MM.1S (cell line): ENCODE measurements at regions not wholly inside any gene's neighbourhood (a gene's known extent, or its start where the extent isn't known, plus 50 kb on each side); places are given as distances from the start of the nearest gene placed in this dataset.

Experiments used
- DNase-seq: peaks from one replicate; pipeline ENCODE4 v3.0.0-alpha.2; 2015
- H2AFZ ChIP-seq: fragments of 300-600 bp; sonication (generic); 2 replicates; pipeline ENCODE4 v1.6.0; 2016; ENCODE audit warnings: antibody characterized with exemption, low read length
- H3F3A ChIP-seq: fragments of 300-600 bp; sonication (generic); 2 replicates; pipeline ENCODE4 v1.6.1; 2016; ENCODE audit warnings: mild to moderate bottlenecking, antibody characterized with exemption, low read length, moderate library complexity, mixed read lengths; ENCODE audit not compliant: insufficient read depth
- H3K27ac ChIP-seq: fragments of 300-600 bp; sonication (generic); 2 replicates; pipeline ENCODE4 v1.5.1; 2016; ENCODE audit warnings: mild to moderate bottlenecking, low read length
- H3K27me3 ChIP-seq: fragments of 300-600 bp; sonication (generic); replicated peaks from 2 replicates; pipeline ENCODE4 v1.6.0; 2016; ENCODE audit warnings: low read length; ENCODE audit not compliant: insufficient read depth
- H3K36me3 ChIP-seq: fragments of 300-600 bp; sonication (generic); replicated peaks from 2 replicates; pipeline ENCODE4 v1.6.1; 2016; ENCODE audit warnings: mild to moderate bottlenecking, low read length, mixed read lengths; ENCODE audit not compliant: insufficient read depth
- H3K4me1 ChIP-seq: fragments of 300-600 bp; sonication (generic); 2 replicates; pipeline ENCODE4 v1.6.1; 2016; ENCODE audit warnings: low read length, mixed read lengths
- H3K4me2 ChIP-seq: fragments of 300-600 bp; sonication (generic); 2 replicates; pipeline ENCODE4 v1.6.0; 2016; ENCODE audit warnings: low read depth, low read length
- H3K4me3 ChIP-seq: fragments of 300-600 bp; sonication (generic); 2 replicates; pipeline ENCODE4 v1.5.1; 2016; ENCODE audit warnings: low read length, mixed read lengths
- H3K79me2 ChIP-seq: fragments of 300-600 bp; sonication (generic); 2 replicates; pipeline ENCODE4 v1.6.1; 2016; ENCODE audit warnings: mixed run types, low read length, mixed read lengths
- H3K9ac ChIP-seq: fragments of 300-600 bp; sonication (generic); 2 replicates; pipeline ENCODE4 v1.6.1; 2016; ENCODE audit warnings: low read length, mixed read lengths
- H3K9me2 ChIP-seq: fragments of 300-600 bp; sonication (generic); replicated peaks from 2 replicates; pipeline ENCODE4 v1.6.1; 2016; ENCODE audit warnings: mild to moderate bottlenecking, low read length, mixed read lengths; ENCODE audit not compliant: insufficient read depth
- H3K9me3 ChIP-seq: fragments of 300-600 bp; sonication (generic); replicated peaks from 2 replicates; pipeline ENCODE4 v1.6.1; 2016; ENCODE audit warnings: mild to moderate bottlenecking, low read length, mixed read lengths; ENCODE audit not compliant: insufficient read depth
- H4K20me1 ChIP-seq: fragments of 300-600 bp; sonication (generic); 2 replicates; pipeline ENCODE4 v1.6.1; 2016; ENCODE audit warnings: mild to moderate bottlenecking, low read length, moderate library complexity, mixed read lengths; ENCODE audit not compliant: insufficient read depth
- CTCF ChIP-seq: fragments of 300-600 bp; sonication (generic); IDR thresholded peaks from 2 replicates; pipeline ENCODE4 v1.5.1; 2016; ENCODE audit warnings: antibody characterized with exemption, low read length, mixed read lengths
- EZH2 ChIP-seq: fragments of 300-600 bp; sonication (generic); optimal IDR thresholded peaks from 2 replicates; pipeline ENCODE3; 2017; ENCODE audit warnings: low read depth, mild to moderate bottlenecking, antibody characterized with exemption, low read length, mixed read lengths
- EZH2phosphoT487 ChIP-seq: fragments of 300-600 bp; sonication (generic); IDR thresholded peaks from 2 replicates; pipeline ENCODE4 v1.6.1; 2018; ENCODE audit warnings: antibody characterized with exemption, low read length

- H3K9me2 ChIP-seq: no peaks in the 10 kb centered on the region
- no peak for TF ChIP-seq EZH2phosphoT487
- TF ChIP-seq EZH2: no peak
- TF ChIP-seq CTCF: no peak
- H3K36me3 ChIP-seq: no peaks in the 10 kb centered on the region
- no peaks in the 10 kb centered on the region for H4K20me1 ChIP-seq
- no peak overlapping the region for H3K4me2 ChIP-seq
- H3K9me3 ChIP-seq: no peaks in the 10 kb centered on the region
- H3K9ac ChIP-seq: no peak overlapping the region
- H3F3A ChIP-seq: no peaks in the 10 kb centered on the region
- H2AFZ ChIP-seq: no peak overlapping the region
- no peak overlapping the region for H3K27ac ChIP-seq
- H3K27me3 ChIP-seq: no peaks in the 10 kb centered on the region
- no peaks in the 10 kb centered on the region for H3K79me2 ChIP-seq
- no peak overlapping the region for H3K4me3 ChIP-seq
- H3K4me1 ChIP-seq: no peaks in the 10 kb centered on the region
- DNase-seq: no peak
Observed at GRCh38 chr11:131302836-131303235, 67.6 kb upstream of the NTM start.

- H3K27ac ChIP-seq: no peak overlapping the region
- no peak overlapping the region for H3K4me2 ChIP-seq
- H3K9me3 ChIP-seq: no peaks in the 10 kb centered on the region
- no peaks in the 10 kb centered on the region for H4K20me1 ChIP-seq
- no peak overlapping the region for H3K4me3 ChIP-seq
- H2AFZ ChIP-seq: no peak overlapping the region
- no peaks in the 10 kb centered on the region for H3F3A ChIP-seq
- no peaks in the 10 kb centered on the region for H3K9me2 ChIP-seq
- no peaks in the 10 kb centered on the region for H3K4me1 ChIP-seq
- H3K79me2 ChIP-seq: no peaks in the 10 kb centered on the region
- no peak for DNase-seq
- H3K36me3 ChIP-seq: no peaks in the 10 kb centered on the region
- no peaks in the 10 kb centered on the region for H3K27me3 ChIP-seq
- no peak overlapping the region for H3K9ac ChIP-seq
- no peak for TF ChIP-seq CTCF
- TF ChIP-seq EZH2phosphoT487: no peak
- TF ChIP-seq EZH2: no peak
Observed at GRCh38 chr11:131303611-131304119, 66.8 kb upstream of the NTM start.

- Histone ChIP-seq H3K4me2 (no peak overlapping the region), H2AFZ (no peak overlapping the region)
Observed at GRCh38 chr11:131305005-131305404, 65.4 kb upstream of the NTM start.

More at GRCh38 chr11:131305005-131305404, 65.4 kb upstream of the NTM start:
- Histone ChIP-seq H3K4me1 (no peaks in the 10 kb centered on the region), H3K9me3 (no peaks in the 10 kb centered on the region), H3K27ac (no peak overlapping the region), H3K79me2 (no peaks in the 10 kb centered on the region), H3K36me3 (no peaks in the 10 kb centered on the region), H3K27me3 (no peaks in the 10 kb centered on the region), H3K9me2 (no peaks in the 10 kb centered on the region), H3K9ac (no peak overlapping the region), H3F3A (no peaks in the 10 kb centered on the region), H4K20me1 (no peaks in the 10 kb centered on the region), H3K4me3 (no peak overlapping the region)
- TF ChIP-seq EZH2 (no peak), CTCF (no peak), EZH2phosphoT487 (no peak)
- DNase-seq: no peak
